Glutamatergic neuron (in vitro differentiated cells): ENCODE measurements at regions not wholly inside any gene's neighbourhood (a gene's known extent, or its start where the extent isn't known, plus 50 kb on each side); places are given as distances from the start of the nearest gene placed in this dataset.

ENCODE experiments used
- DNase-seq: peaks from one replicate; pipeline ENCODE4 v3.0.0; 2022
- H3K27ac Mint-ChIP-seq: one replicate; pipeline ENCODE4 v1.8.0; 2020; ENCODE audit warnings: mild to moderate bottlenecking, mixed read lengths, inconsistent platforms; ENCODE audit not compliant: unreplicated experiment
- H3K27me3 Mint-ChIP-seq: one replicate; pipeline ENCODE4 v1.8.0; 2020; ENCODE audit warnings: mild to moderate bottlenecking, moderate library complexity, mixed read lengths, inconsistent platforms; ENCODE audit not compliant: unreplicated experiment
- H3K36me3 Mint-ChIP-seq: one replicate; pipeline ENCODE4 v1.8.0; 2020; ENCODE audit warnings: mild to moderate bottlenecking, mixed read lengths, inconsistent platforms; ENCODE audit not compliant: unreplicated experiment
- H3K4me1 Mint-ChIP-seq: one replicate; pipeline ENCODE4 v1.8.0; 2020; ENCODE audit warnings: mild to moderate bottlenecking, low read depth, mixed read lengths, inconsistent platforms; ENCODE audit not compliant: unreplicated experiment
- H3K4me3 Mint-ChIP-seq: one replicate; pipeline ENCODE4 v1.8.0; 2020; ENCODE audit warnings: mild to moderate bottlenecking, mixed read lengths, inconsistent platforms; ENCODE audit not compliant: unreplicated experiment
- H3K9me3 Mint-ChIP-seq: one replicate; pipeline ENCODE4 v1.8.0; 2020; ENCODE audit warnings: mild to moderate bottlenecking, moderate library complexity, mixed read lengths, inconsistent platforms; ENCODE audit not compliant: unreplicated experiment
- CTCF ChIP-seq: fragments of 200-600 bp; sonication (generic); IDR thresholded peaks from one replicate; pipeline ENCODE4 v1.5.0; 2021; ENCODE audit not compliant: partially characterized antibody, unreplicated experiment

- Mint-ChIP-seq H3K9me3 (no peaks in the 10 kb centered on the region), H3K4me1 (no peaks in the 10 kb centered on the region), H3K27me3 (no peaks in the 10 kb centered on the region), H3K36me3 (no peaks in the 10 kb centered on the region), H3K4me3 (no peak overlapping the region), H3K27ac (no peak overlapping the region)
- no peak for DNase-seq
- no peak for TF ChIP-seq CTCF
Observed at GRCh38 chr12:58140395-58140794, 199.0 kb downstream of the ATP23 start.

DNA sequence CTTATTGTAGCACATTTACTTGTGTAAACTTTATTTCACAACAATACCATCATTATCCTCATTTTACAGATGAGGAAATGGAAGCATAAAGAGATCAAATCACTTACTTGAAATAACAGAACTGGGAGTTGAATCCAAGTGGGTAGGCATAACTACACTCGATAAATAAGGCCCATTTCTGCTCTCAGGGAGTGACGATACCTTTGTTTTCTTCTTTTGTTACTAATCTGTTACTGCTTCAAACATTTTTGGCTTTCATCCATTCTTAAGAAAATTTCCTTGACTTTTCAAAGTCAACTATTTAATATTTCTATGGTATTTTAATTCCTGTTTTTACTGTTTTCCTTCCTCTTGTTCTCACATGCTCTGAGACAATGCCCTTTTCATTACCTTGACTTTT lies 201.6 kb downstream of the ATP23 start:
- Mint-ChIP-seq H3K4me3 (no peak overlapping the region), H3K27me3 (no peaks in the 10 kb centered on the region), H3K4me1 (no peaks in the 10 kb centered on the region), H3K9me3 (no peaks in the 10 kb centered on the region), H3K27ac (no peak overlapping the region), H3K36me3 (no peaks in the 10 kb centered on the region)
- no peak for DNase-seq
- no peak for TF ChIP-seq CTCF

DNA sequence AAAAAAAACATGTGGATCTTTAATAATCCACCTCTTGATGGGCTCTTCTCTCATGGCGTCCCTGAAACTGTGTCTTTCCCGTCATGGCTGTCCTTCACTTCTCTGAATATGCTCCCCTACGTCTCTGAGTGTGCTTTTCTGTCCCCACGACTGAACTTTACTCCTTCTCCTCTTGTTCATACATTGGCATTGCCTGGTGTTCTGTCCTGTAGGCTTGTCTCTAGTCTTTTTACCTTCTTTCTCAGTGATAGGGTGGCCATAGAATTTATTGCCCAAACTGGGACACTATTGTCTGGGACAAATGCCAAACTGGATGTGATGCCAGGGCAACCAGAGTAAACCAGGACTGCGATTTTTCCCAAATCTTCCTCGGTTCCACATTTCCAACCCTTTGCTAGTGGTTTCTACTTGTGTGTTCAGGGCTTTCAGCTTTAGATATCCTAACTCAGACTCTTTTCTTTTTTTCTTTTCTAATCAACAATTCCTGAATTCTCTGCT lies 202.2 kb downstream of the ATP23 start:
- Mint-ChIP-seq H3K9me3 (no peaks in the 10 kb centered on the region), H3K4me3 (no peak overlapping the region), H3K4me1 (peaks cover 2% of the 10 kb centered on the region), H3K36me3 (no peaks in the 10 kb centered on the region), H3K27ac (no peak overlapping the region), H3K27me3 (no peaks in the 10 kb centered on the region)
- DNase-seq, result no peak
- TF ChIP-seq CTCF, result no peak

DNA sequence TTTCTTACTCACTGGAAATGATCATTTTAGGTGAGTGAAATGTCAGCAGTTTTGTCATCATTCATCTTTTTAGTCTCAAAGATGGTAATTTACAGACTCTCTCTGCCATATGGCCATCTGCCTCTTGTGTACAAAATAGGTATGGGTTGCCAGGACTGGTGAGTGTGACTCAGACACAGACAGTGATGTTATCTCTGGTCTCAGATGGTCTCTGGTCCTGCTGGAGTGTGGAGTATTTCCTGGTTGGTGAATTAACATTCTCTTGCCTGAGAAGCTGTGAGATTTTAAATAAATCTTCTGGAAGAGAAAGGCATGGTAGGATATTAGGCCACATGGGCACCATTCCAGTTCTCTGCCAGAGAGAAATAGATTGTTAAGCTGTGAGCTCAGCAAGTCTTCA lies 207.0 kb downstream of the ATP23 start:
- TF ChIP-seq CTCF, result no peak
- Mint-ChIP-seq H3K4me1 (peaks cover 3% of the 10 kb centered on the region), H3K27me3 (no peaks in the 10 kb centered on the region), H3K4me3 (no peak overlapping the region), H3K9me3 (no peaks in the 10 kb centered on the region), H3K36me3 (no peaks in the 10 kb centered on the region), H3K27ac (no peak overlapping the region)
- no peak for DNase-seq

- Mint-ChIP-seq H3K4me1 (peaks cover 3% of the 10 kb centered on the region), H3K27me3 (no peaks in the 10 kb centered on the region), H3K36me3 (no peaks in the 10 kb centered on the region), H3K9me3 (no peaks in the 10 kb centered on the region), H3K27ac (no peak overlapping the region), H3K4me3 (no peak overlapping the region)
- no peak for DNase-seq
- TF ChIP-seq CTCF, result no peak
Observed at GRCh38 chr12:58148976-58149375, 207.6 kb downstream of the ATP23 start.
